Lung (tissue), 11 donors: ENCODE measurements at regions not wholly inside any gene's neighbourhood (a gene's known extent, or its start where the extent isn't known, plus 50 kb on each side); places are given as distances from the start of the nearest gene placed in this dataset.

Source experiments
- ATAC-seq: fragments of 200-7000 bp; cut with Tn5 transposase; one replicate; pipeline ENCODE4 v1.9.1; 2020; ENCODE audit warnings: moderate number of reproducible peaks; ENCODE audit not compliant: insufficient read depth, low FRiP score
- DNase-seq, 3 donors: peaks; one replicate each; pipeline ENCODE4 v3.0.0-alpha.2; 2013 to 2017
- H3K27ac ChIP-seq, 2 donors: one replicate each; pipeline ENCODE4 v1.5.1; 2013; ENCODE audit warnings: mild to moderate bottlenecking in 2 of 2, moderate library complexity in 2 of 2, control low read depth in 1 of 2, inconsistent platforms in 1 of 2, low read depth in 1 of 2, low read length in 1 of 2
- H3K27me3 ChIP-seq, 3 donors: one replicate each; pipeline ENCODE4 v1.5.1; 2013; ENCODE audit warnings: low read length in 2 of 3; ENCODE audit not compliant: control insufficient read depth in 3 of 3, insufficient read depth in 3 of 3
- H3K36me3 ChIP-seq, 4 donors: one replicate each; pipeline ENCODE4 v1.5.1; 2013; ENCODE audit warnings: low read length in 4 of 4, mild to moderate bottlenecking in 1 of 4, moderate library complexity in 1 of 4; ENCODE audit not compliant: control insufficient read depth in 4 of 4, insufficient read depth in 4 of 4
- H3K4me1 ChIP-seq, 5 donors: one replicate each; pipeline ENCODE4 v1.5.1; 2013; ENCODE audit warnings: low read length in 5 of 5, mild to moderate bottlenecking in 2 of 5, moderate library complexity in 1 of 5; ENCODE audit not compliant: control insufficient read depth in 5 of 5, insufficient read depth in 5 of 5
- H3K4me3 ChIP-seq: one replicate; pipeline ENCODE4 v1.5.1; 2013; ENCODE audit warnings: mild to moderate bottlenecking, control low read depth, moderate library complexity
- H3K9ac ChIP-seq, 2 donors: one replicate each; pipeline ENCODE4 v1.5.1; 2013; ENCODE audit warnings: low read length in 2 of 2, control low read depth in 1 of 2; ENCODE audit not compliant: insufficient read depth in 1 of 2
- H3K9me3 ChIP-seq, 4 donors: one replicate each; pipeline ENCODE4 v1.5.1; 2013; ENCODE audit warnings: low read length in 3 of 4, mild to moderate bottlenecking in 1 of 4, moderate library complexity in 1 of 4; ENCODE audit not compliant: control insufficient read depth in 4 of 4, insufficient read depth in 3 of 4
- WGBS, 2 donors: extraction: QIAGEN DNeasy Blood & Tissue Kit; methylation state at CpG; one replicate each; pipeline ENCODE4 v1.1.7; 2013; 5-methylcytosine and 5-hydroxymethylcytosine counted together
- TF ChIP-seq, protein P1 (sequence below): IDR thresholded peaks from 2 replicates; pipeline ENCODE4 v1.5.1; 2012; ENCODE audit warnings: mild to moderate bottlenecking; ENCODE audit errors: control extremely low read depth, extremely low read depth
- donor health status: control.
- donor health status: control.
- donor health status: Bipolar disorder and iron deficiency.
- donor health status: healthy.
- donor health status: DM: yes; HTN: yes; CAD: no.

DNA sequence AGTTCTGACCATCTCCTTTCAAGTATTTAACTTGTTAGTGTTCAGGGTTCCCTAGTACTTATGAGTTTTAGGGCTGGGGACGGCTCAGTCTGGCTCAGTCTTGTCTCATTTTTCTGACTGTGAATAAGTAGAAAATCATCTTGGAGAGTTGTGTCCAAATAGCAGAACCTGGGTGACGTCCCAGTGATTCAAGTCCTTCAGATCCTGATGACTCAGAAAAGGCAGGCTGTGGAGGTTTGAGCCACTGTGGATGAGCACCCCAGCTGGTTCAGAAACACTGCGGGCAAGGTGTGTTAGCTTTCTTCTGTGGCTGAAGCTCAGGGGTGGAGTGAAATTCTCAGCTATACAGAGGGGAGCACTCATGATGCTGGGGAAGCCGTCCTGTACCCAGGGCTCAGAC is 154.4 kb upstream of the NPY start:
- WGBS, 2 donors, result 79 to 84% methylated on average over 4 of the region's 4 CpGs
- H3K36me3 ChIP-seq, result no peaks in the 10 kb centered on the region
- no peak overlapping the region for H3K4me3 ChIP-seq
- no peak for DNase-seq
- ATAC-seq, result no peak
- H3K9me3 ChIP-seq, result peaks cover 0 to 5% (median 0%) of the 10 kb centered on the region in 4 donors
- H3K9ac ChIP-seq, result no peak overlapping the region
- H3K27ac ChIP-seq, result no peak overlapping the region
- TF ChIP-seq, protein P1, sequence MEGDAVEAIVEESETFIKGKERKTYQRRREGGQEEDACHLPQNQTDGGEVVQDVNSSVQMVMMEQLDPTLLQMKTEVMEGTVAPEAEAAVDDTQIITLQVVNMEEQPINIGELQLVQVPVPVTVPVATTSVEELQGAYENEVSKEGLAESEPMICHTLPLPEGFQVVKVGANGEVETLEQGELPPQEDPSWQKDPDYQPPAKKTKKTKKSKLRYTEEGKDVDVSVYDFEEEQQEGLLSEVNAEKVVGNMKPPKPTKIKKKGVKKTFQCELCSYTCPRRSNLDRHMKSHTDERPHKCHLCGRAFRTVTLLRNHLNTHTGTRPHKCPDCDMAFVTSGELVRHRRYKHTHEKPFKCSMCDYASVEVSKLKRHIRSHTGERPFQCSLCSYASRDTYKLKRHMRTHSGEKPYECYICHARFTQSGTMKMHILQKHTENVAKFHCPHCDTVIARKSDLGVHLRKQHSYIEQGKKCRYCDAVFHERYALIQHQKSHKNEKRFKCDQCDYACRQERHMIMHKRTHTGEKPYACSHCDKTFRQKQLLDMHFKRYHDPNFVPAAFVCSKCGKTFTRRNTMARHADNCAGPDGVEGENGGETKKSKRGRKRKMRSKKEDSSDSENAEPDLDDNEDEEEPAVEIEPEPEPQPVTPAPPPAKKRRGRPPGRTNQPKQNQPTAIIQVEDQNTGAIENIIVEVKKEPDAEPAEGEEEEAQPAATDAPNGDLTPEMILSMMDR, result no peak
- peaks cover 0 to 5% (median 0%) of the 10 kb centered on the region in 5 donors for H3K4me1 ChIP-seq
- H3K27me3 ChIP-seq, result no peaks in the 10 kb centered on the region

DNA sequence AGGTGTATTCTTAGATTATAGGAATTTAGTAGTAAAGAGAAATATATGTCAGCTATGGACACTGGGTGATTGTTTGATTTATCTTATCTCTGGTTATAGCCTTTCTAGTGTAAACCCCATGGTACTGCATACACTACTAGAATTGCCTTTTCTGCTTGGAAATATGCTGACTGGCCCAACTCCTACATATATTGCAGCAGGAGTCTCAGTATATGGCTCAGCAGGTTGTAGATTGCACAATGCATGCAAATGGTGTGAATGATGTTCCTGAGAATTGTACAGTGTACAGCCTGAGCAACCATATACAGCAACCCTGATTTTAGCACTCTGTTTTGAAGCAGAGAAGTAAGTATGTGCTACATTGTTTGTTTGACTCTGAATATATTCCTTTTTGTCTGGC is 153.4 kb upstream of the NPY start:
- no peak overlapping the region for H3K4me3 ChIP-seq
- ATAC-seq (no peak), DNase-seq (no peak)
- no peak overlapping the region for H3K27ac ChIP-seq
- no peaks in the 10 kb centered on the region for H3K4me1 ChIP-seq
- peaks cover 0 to 5% (median 0%) of the 10 kb centered on the region in 4 donors for H3K9me3 ChIP-seq
- no peaks in the 10 kb centered on the region for H3K36me3 ChIP-seq
- no peaks in the 10 kb centered on the region for H3K27me3 ChIP-seq
- no peak overlapping the region for H3K9ac ChIP-seq
- TF ChIP-seq, protein P1, result no peak

DNA sequence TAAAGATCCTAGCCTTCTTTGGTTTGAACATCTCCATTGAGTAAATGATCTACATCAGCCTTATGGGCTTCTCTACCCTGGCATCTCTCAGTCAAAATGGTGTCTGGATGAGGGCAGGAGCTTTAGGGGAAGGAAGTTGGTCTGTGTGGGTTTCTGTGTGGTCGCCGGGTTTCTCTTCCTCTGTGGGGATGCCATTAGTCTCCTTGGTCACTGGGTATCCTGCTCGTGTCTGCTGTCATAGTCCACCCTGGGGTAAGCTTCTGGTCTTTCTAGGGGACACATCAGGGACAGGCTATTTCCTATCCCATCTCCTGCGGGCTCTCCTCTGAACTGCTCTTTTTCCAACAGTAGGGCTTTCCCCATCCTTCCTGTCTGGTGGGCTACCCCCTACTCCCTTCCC is 150.3 kb upstream of the NPY start:
- WGBS, 2 donors, result 44 to 57% methylated on average over 4 of the region's 4 CpGs

DNA sequence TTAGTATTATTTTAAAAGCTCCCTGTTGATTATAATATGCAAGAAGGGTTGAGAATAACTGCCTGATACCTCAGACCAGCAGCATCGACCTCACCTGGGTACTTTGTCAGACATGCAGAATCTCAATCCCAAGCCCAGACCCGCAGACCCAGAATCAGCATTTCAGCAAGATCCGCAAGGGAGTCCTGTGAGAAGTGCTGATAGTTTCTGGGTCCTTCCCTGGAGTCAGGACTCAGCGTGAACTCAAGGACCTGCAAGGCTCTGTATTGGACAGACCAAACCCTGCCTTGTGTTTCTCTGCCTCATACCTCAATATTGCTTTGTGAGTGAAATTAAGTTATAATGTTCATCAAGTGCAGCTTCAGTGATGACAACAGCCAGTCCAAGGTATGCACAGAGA is 149.5 kb upstream of the NPY start:
- 89 to 92% methylated on average over 4 of the region's 4 CpGs for WGBS, 2 donors

More for the DNA sequence above, 150.3 kb upstream of the NPY start:
- Histone ChIP-seq H3K27me3 (no peaks in the 10 kb centered on the region), H3K9me3 (no peaks in the 10 kb centered on the region), H3K9ac (no peak overlapping the region), H3K4me1 (peaks cover 0 to 12% (median 0%) of the 10 kb centered on the region in 5 donors), H3K4me3 (no peak overlapping the region), H3K27ac (no peak overlapping the region), H3K36me3 (no peaks in the 10 kb centered on the region)
- TF ChIP-seq, protein P1, result no peak
- DNase-seq, result no peak
- no peak for ATAC-seq

More for the DNA sequence above, 149.5 kb upstream of the NPY start:
- TF ChIP-seq, protein P1, result no peak
- H3K27me3 ChIP-seq, result no peaks in the 10 kb centered on the region
- H3K4me3 ChIP-seq, result no peak overlapping the region
- H3K9ac ChIP-seq, result no peak overlapping the region
- DNase-seq (no peak), ATAC-seq (no peak)
- peaks cover 0 to 12% (median 0%) of the 10 kb centered on the region in 5 donors for H3K4me1 ChIP-seq
- no peaks in the 10 kb centered on the region for H3K9me3 ChIP-seq
- H3K36me3 ChIP-seq, result no peaks in the 10 kb centered on the region
- H3K27ac ChIP-seq, result no peak overlapping the region
